Fibroblast of the aortic adventitia (primary cell): ENCODE measurements at regions not wholly inside any gene's neighbourhood (a gene's known extent, or its start where the extent isn't known, plus 50 kb on each side); places are given as distances from the start of the nearest gene placed in this dataset.
"Not testable (repeated sequence)": the region's sequence is repeated elsewhere in the genome, so short reads cannot be mapped to it uniquely, and the experiment has no call there.

Experiments used
- DNase-seq: peaks from one replicate; pipeline ENCODE4 v3.0.0-alpha.2; 2010; ENCODE audit warnings: low read depth
- H3K4me3 ChIP-seq: 2 replicates; pipeline ENCODE4 v1.5.1; 2011; ENCODE audit warnings: low read depth, mild to moderate bottlenecking, control low read depth, low read length, moderate library complexity
- CTCF ChIP-seq: IDR thresholded peaks from 2 replicates; pipeline ENCODE4 v1.5.1; 2011; ENCODE audit warnings: mild to moderate bottlenecking, low read length, control low read depth, inconsistent platforms; ENCODE audit not compliant: insufficient read depth

- H3K4me3 ChIP-seq, result no peak overlapping the region
- DNase-seq, result no peak
- TF ChIP-seq CTCF, result no peak
These were observed 57.9 kb downstream of the DOP1B start for GRCh38 chr21:36214561-36214960.

- H3K4me3 ChIP-seq, result no peak overlapping the region
- TF ChIP-seq CTCF, result no peak
- no peak for DNase-seq
These were observed 61.1 kb downstream of the DOP1B start for GRCh38 chr21:36217743-36218142.

GRCh38 chr21:36218691-36219090 is 62.1 kb downstream of the DOP1B start:
- TF ChIP-seq CTCF, result no peak
- no peak overlapping the region for H3K4me3 ChIP-seq
- no peak for DNase-seq

- no peak overlapping the region for H3K4me3 ChIP-seq
These were observed 66.8 kb downstream of the DOP1B start for GRCh38 chr21:36223451-36223850.

GRCh38 chr21:36229181-36229580 is 72.6 kb downstream of the DOP1B start:
- no peak for DNase-seq
- TF ChIP-seq CTCF, result no peak
- no peak overlapping the region for H3K4me3 ChIP-seq

More at GRCh38 chr21:36223451-36223850, 66.8 kb downstream of the DOP1B start:
- no peak for TF ChIP-seq CTCF
- DNase-seq, result no peak

- DNase-seq, H3K4me3 ChIP-seq: not testable (repeated sequence)
These were observed 74.8 kb downstream of the DOP1B start for GRCh38 chr21:36231444-36231843.

- H3K4me3 ChIP-seq, result no peak overlapping the region
- DNase-seq, result no peak
- no peak for TF ChIP-seq CTCF
These were observed 76.0 kb downstream of the DOP1B start for GRCh38 chr21:36232641-36233040.
